Lung (tissue), 11 donors: ENCODE measurements at regions not wholly inside any gene's neighbourhood (a gene's known extent, or its start where the extent isn't known, plus 50 kb on each side); places are given as distances from the start of the nearest gene placed in this dataset.
"Not testable (repeated sequence)": the region's sequence is repeated elsewhere in the genome, so short reads cannot be mapped to it uniquely, and the experiment has no call there.

Source experiments
- ATAC-seq: fragments of 200-7000 bp; cut with Tn5 transposase; one replicate; pipeline ENCODE4 v1.9.1; 2020; ENCODE audit warnings: moderate number of reproducible peaks; ENCODE audit not compliant: insufficient read depth, low FRiP score
- DNase-seq, 3 donors: peaks; one replicate each; pipeline ENCODE4 v3.0.0-alpha.2; 2013 to 2017
- H3K27ac ChIP-seq, 2 donors: one replicate each; pipeline ENCODE4 v1.5.1; 2013; ENCODE audit warnings: mild to moderate bottlenecking in 2 of 2, moderate library complexity in 2 of 2, control low read depth in 1 of 2, inconsistent platforms in 1 of 2, low read depth in 1 of 2, low read length in 1 of 2
- H3K27me3 ChIP-seq, 3 donors: one replicate each; pipeline ENCODE4 v1.5.1; 2013; ENCODE audit warnings: low read length in 2 of 3; ENCODE audit not compliant: control insufficient read depth in 3 of 3, insufficient read depth in 3 of 3
- H3K36me3 ChIP-seq, 4 donors: one replicate each; pipeline ENCODE4 v1.5.1; 2013; ENCODE audit warnings: low read length in 4 of 4, mild to moderate bottlenecking in 1 of 4, moderate library complexity in 1 of 4; ENCODE audit not compliant: control insufficient read depth in 4 of 4, insufficient read depth in 4 of 4
- H3K4me1 ChIP-seq, 5 donors: one replicate each; pipeline ENCODE4 v1.5.1; 2013; ENCODE audit warnings: low read length in 5 of 5, mild to moderate bottlenecking in 2 of 5, moderate library complexity in 1 of 5; ENCODE audit not compliant: control insufficient read depth in 5 of 5, insufficient read depth in 5 of 5
- H3K4me3 ChIP-seq: one replicate; pipeline ENCODE4 v1.5.1; 2013; ENCODE audit warnings: mild to moderate bottlenecking, control low read depth, moderate library complexity
- H3K9ac ChIP-seq, 2 donors: one replicate each; pipeline ENCODE4 v1.5.1; 2013; ENCODE audit warnings: low read length in 2 of 2, control low read depth in 1 of 2; ENCODE audit not compliant: insufficient read depth in 1 of 2
- H3K9me3 ChIP-seq, 4 donors: one replicate each; pipeline ENCODE4 v1.5.1; 2013; ENCODE audit warnings: low read length in 3 of 4, mild to moderate bottlenecking in 1 of 4, moderate library complexity in 1 of 4; ENCODE audit not compliant: control insufficient read depth in 4 of 4, insufficient read depth in 3 of 4
- WGBS, 2 donors: extraction: QIAGEN DNeasy Blood & Tissue Kit; methylation state at CpG; one replicate each; pipeline ENCODE4 v1.1.7; 2013; 5-methylcytosine and 5-hydroxymethylcytosine counted together
- TF ChIP-seq, protein P1 (sequence below): IDR thresholded peaks from 2 replicates; pipeline ENCODE4 v1.5.1; 2012; ENCODE audit warnings: mild to moderate bottlenecking; ENCODE audit errors: control extremely low read depth, extremely low read depth
- donor health status: control.
- donor health status: control.
- donor health status: Bipolar disorder and iron deficiency.
- donor health status: healthy.
- donor health status: DM: yes; HTN: yes; CAD: no.

DNA sequence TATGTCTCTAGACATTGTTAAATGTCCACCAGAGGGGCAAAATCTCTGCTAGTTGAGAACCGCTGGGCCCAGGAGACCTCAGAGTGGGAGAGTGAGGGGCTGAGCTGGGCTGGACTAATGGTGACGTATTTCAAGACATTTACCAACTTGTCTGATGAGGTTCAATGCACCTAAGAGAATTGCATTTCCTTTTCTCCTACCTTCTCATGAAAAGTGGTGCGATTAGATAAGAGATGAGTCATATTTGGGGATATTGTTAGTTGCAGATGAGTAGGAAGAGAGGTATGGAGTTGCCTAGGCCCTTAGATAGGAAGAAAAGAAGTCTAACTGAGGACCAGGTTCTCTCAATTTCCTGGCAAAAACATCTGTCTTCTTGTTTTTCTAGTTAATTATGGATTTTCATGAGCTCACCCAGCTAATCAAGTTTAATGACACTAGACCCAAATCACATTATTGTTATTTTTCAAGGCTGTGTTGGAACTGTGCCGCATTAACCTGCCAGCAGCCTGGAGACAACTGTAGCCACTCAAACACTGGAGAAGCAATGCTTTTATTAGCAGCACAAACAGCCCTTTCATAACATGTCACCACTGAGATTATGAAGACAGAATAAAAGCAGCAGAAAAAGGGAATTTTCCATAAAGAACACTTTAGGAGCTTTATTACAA, 144.2 kb downstream of the PDCD6IP start:
- H3K4me1 ChIP-seq: peaks cover 0 to 9% (median 4%) of the 10 kb centered on the region in 5 donors
- H3K27me3 ChIP-seq: no peaks in the 10 kb centered on the region
- no peak overlapping the region for H3K27ac ChIP-seq
- no peaks in the 10 kb centered on the region for H3K9me3 ChIP-seq
- WGBS, 2 donors: 93 to 94% methylated on average over 4 of the region's 4 CpGs
- no peak overlapping the region for H3K4me3 ChIP-seq
- no peak overlapping the region for H3K9ac ChIP-seq
- TF ChIP-seq, protein P1, sequence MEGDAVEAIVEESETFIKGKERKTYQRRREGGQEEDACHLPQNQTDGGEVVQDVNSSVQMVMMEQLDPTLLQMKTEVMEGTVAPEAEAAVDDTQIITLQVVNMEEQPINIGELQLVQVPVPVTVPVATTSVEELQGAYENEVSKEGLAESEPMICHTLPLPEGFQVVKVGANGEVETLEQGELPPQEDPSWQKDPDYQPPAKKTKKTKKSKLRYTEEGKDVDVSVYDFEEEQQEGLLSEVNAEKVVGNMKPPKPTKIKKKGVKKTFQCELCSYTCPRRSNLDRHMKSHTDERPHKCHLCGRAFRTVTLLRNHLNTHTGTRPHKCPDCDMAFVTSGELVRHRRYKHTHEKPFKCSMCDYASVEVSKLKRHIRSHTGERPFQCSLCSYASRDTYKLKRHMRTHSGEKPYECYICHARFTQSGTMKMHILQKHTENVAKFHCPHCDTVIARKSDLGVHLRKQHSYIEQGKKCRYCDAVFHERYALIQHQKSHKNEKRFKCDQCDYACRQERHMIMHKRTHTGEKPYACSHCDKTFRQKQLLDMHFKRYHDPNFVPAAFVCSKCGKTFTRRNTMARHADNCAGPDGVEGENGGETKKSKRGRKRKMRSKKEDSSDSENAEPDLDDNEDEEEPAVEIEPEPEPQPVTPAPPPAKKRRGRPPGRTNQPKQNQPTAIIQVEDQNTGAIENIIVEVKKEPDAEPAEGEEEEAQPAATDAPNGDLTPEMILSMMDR: no peak
- ATAC-seq: no peak
- H3K36me3 ChIP-seq: no peaks in the 10 kb centered on the region
- peak in 1 of 3 donors; percentile 37 for DNase-seq

DNA sequence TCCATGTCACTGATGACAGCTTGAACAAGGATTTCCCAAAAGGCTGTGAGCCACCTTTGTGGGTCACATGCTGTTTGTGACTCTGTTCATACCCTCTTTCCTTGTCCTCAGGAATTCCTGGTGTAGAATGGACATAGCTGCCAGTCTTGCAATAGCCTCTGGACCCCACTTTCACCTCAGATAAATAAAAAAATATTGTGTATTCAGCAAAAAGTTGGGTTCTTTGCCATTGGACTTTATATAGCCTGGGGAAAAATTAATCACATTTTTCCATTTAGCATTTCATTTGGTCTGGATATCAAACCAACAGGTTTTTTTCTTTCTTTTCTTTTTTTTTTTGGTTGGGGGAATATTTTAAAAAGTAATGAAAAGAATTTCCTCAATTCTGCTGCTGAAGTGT, 144.8 kb downstream of the PDCD6IP start:
- no peak overlapping the region for H3K27ac ChIP-seq
- TF ChIP-seq, protein P1: no peak
- ATAC-seq (no peak), DNase-seq (no peak)
- H3K4me3 ChIP-seq: no peak overlapping the region
- H3K36me3 ChIP-seq: no peaks in the 10 kb centered on the region
- H3K27me3 ChIP-seq: no peaks in the 10 kb centered on the region
- H3K4me1 ChIP-seq: peaks cover 0 to 5% (median 0%) of the 10 kb centered on the region in 5 donors
- H3K9ac ChIP-seq: no peak overlapping the region
- no peaks in the 10 kb centered on the region for H3K9me3 ChIP-seq

DNA sequence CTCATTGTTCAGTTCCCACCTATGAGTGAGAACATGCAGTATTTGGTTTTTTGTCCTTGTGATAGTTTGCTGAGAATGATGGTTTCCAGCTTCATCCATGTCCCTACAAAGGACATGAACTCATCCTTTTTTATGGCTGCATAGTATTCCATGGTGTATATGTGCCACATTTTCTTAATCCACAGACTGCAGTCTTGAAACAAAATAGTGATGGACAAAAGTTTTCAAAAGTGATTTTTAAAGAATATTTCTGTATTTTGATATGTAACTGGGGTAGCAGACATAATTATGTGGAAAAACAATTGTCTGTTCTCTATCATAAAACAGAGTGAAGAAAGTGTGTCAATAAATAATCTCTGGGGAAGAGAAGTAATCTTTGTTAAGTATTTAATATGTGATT, 148.2 kb downstream of the PDCD6IP start:
- not testable (repeated sequence) for ATAC-seq, H3K27ac ChIP-seq, H3K4me3 ChIP-seq, H3K4me1 ChIP-seq, DNase-seq, H3K9ac ChIP-seq, H3K36me3 ChIP-seq, H3K27me3 ChIP-seq, H3K9me3 ChIP-seq

DNA sequence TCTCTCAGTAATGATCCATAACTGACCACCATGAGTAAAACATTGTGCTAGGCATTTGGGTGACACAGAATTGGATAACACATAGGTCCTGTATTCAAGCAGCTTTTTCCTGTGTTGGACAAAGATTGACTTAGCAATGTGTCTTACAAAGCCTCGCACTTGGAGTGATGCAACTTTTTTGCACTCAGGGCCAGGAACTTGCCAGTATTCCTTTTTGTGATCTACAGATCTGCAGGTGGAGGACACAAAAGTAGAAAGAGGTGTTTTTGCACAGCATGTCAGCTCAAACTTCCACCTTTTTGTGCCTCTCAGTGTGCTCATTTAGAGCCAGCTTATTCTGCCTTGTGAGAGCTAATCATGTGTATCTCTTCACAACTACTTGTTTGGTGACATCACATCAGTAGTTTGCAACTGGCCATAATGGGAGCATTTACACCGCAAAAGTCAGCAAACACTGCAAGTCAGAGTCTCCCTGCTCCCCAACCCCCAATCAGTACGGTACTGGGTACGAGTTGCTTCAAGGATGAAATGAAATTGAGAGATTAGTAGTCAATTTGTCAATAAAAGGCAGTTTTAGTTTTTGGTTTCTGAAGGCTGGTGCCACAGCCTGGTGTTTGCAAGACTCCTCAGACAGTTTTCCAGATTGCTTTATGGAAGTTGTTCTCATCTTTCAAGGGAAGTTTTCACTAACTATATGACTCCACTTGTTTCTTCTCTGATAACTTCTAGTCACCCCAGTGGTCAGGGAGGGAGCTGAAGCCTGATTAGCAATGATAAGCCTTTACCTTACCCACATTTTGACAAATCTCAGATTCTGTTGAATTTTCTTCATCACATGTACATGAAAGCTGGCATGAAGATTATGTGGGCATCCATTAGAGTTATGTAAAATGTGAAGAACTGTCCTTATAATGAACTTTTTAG, 149.1 kb downstream of the PDCD6IP start:
- Histone ChIP-seq H3K36me3 (no peaks in the 10 kb centered on the region), H3K4me3 (no peak overlapping the region), H3K9me3 (no peaks in the 10 kb centered on the region), H3K27me3 (no peaks in the 10 kb centered on the region), H3K4me1 (no peaks in the 10 kb centered on the region), H3K27ac (no peak overlapping the region), H3K9ac (no peak overlapping the region)
- WGBS, 2 donors: 73 to 75% methylated on average over 4 of the region's 4 CpGs
- TF ChIP-seq, protein P1: no peak
- ATAC-seq: no peak
- DNase-seq: no peak
